HL-60 (cell line): ENCODE measurements at regions not wholly inside any gene's neighbourhood (a gene's known extent, or its start where the extent isn't known, plus 50 kb on each side); places are given as distances from the start of the nearest gene placed in this dataset.

ENCODE experiments used
- DNase-seq, 2 experiments: peaks; one replicate each; pipeline ENCODE4 v3.0.0-alpha.2; 2010 to 2020; ENCODE audit warnings: low read depth in 1 of 2, low spot score in 1 of 2
- H3K27ac ChIP-seq: fragments of 250-450 bp; sonication (Bioruptor Pico); replicated peaks from 2 replicates; pipeline ENCODE4 v1.5.1; 2020; ENCODE audit warnings: mild to moderate bottlenecking, moderate library complexity
- H3K27me3 ChIP-seq: fragments of 250-450 bp; sonication (Bioruptor Pico); 2 replicates; pipeline ENCODE4 v1.5.1; 2021; ENCODE audit warnings: mild to moderate bottlenecking, moderate library complexity; ENCODE audit not compliant: insufficient read depth, poor library complexity, severe bottlenecking
- H3K4me3 ChIP-seq: replicated peaks from 2 replicates; pipeline ENCODE4 v1.5.1; 2011; ENCODE audit warnings: mild to moderate bottlenecking, control low read depth, low read length; ENCODE audit not compliant: insufficient read depth
- GABPA ChIP-seq: IDR thresholded peaks from 2 replicates; pipeline ENCODE4 v1.6.1; 2012; ENCODE audit warnings: low read depth
- POLR2AphosphoS5 ChIP-seq: IDR thresholded peaks from 2 replicates; pipeline ENCODE4 v1.6.1; 2012; ENCODE audit warnings: low read depth
- SPI1 ChIP-seq: IDR thresholded peaks from 2 replicates; pipeline ENCODE4 v1.6.1; 2012; ENCODE audit warnings: low read depth, mild to moderate bottlenecking, borderline replicate concordance
- TF ChIP-seq, protein P1 (sequence below): IDR thresholded peaks from 2 replicates; pipeline ENCODE4 v1.6.1; 2012; ENCODE audit warnings: low read depth; ENCODE audit not compliant: insufficient replicate concordance
- TF ChIP-seq, protein P2 (sequence below): IDR thresholded peaks from one replicate; pipeline ENCODE4 v1.5.1; 2011; ENCODE audit warnings: low read length, control low read depth, inconsistent platforms; ENCODE audit not compliant: insufficient read depth

DNA sequence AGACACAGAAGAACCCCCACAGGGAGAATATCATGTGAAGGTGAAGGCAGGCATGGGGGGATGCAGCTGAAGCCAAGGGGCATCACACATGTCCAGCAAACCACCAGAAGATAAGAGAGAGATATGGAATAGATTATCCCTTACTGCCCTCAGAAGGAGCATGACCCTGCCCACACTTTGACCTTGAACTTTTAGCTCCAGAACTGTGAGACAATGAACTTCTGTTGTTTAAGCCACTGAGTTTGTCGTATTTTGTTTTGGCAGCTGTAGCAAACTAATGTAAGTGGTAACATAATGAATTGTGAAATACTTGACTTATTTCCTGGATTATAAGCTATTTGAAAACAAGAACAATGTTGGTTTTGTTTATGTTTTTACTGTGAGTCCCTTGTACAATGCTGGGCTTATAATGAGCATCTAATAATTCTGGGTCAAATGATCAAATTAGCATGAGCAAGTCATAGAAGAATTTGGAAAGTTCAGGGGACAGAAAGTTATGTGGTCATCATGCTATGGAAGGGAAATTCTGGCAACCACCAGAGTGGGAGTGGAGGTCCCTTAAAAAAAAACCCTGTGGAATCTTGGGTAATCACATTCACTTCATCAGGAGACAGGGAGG, 541.0 kb upstream of the KLHL29 start:
- TF ChIP-seq, protein P1, sequence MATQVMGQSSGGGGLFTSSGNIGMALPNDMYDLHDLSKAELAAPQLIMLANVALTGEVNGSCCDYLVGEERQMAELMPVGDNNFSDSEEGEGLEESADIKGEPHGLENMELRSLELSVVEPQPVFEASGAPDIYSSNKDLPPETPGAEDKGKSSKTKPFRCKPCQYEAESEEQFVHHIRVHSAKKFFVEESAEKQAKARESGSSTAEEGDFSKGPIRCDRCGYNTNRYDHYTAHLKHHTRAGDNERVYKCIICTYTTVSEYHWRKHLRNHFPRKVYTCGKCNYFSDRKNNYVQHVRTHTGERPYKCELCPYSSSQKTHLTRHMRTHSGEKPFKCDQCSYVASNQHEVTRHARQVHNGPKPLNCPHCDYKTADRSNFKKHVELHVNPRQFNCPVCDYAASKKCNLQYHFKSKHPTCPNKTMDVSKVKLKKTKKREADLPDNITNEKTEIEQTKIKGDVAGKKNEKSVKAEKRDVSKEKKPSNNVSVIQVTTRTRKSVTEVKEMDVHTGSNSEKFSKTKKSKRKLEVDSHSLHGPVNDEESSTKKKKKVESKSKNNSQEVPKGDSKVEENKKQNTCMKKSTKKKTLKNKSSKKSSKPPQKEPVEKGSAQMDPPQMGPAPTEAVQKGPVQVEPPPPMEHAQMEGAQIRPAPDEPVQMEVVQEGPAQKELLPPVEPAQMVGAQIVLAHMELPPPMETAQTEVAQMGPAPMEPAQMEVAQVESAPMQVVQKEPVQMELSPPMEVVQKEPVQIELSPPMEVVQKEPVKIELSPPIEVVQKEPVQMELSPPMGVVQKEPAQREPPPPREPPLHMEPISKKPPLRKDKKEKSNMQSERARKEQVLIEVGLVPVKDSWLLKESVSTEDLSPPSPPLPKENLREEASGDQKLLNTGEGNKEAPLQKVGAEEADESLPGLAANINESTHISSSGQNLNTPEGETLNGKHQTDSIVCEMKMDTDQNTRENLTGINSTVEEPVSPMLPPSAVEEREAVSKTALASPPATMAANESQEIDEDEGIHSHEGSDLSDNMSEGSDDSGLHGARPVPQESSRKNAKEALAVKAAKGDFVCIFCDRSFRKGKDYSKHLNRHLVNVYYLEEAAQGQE, result no peak
- TF ChIP-seq, protein P2, sequence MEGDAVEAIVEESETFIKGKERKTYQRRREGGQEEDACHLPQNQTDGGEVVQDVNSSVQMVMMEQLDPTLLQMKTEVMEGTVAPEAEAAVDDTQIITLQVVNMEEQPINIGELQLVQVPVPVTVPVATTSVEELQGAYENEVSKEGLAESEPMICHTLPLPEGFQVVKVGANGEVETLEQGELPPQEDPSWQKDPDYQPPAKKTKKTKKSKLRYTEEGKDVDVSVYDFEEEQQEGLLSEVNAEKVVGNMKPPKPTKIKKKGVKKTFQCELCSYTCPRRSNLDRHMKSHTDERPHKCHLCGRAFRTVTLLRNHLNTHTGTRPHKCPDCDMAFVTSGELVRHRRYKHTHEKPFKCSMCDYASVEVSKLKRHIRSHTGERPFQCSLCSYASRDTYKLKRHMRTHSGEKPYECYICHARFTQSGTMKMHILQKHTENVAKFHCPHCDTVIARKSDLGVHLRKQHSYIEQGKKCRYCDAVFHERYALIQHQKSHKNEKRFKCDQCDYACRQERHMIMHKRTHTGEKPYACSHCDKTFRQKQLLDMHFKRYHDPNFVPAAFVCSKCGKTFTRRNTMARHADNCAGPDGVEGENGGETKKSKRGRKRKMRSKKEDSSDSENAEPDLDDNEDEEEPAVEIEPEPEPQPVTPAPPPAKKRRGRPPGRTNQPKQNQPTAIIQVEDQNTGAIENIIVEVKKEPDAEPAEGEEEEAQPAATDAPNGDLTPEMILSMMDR, result no peak
- no peak for TF ChIP-seq GABPA
- no peak for TF ChIP-seq POLR2AphosphoS5
- no peak for TF ChIP-seq SPI1
- H3K4me3 ChIP-seq, result no peak overlapping the region

DNA sequence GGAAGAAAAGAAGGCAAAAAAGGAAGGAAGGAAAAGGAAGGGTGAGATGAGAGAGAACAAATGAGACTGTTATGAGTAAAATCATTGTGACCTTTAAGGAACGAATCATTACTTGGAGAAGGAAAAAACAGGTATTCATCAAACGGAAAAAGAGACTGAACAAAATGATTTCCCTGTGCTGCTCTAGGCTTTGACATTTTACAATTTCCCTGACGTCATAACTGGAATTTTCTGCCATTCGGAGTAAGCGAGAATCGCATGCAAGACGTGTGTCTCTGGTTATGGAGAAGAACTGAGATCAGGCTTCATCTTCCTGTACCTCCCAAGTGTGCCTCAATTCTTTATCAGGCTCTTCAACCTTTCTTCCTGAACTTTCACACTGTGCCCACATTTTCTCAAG, 534.7 kb upstream of the KLHL29 start:
- Histone ChIP-seq H3K27me3 (no peaks in the 10 kb centered on the region), H3K4me3 (no peak overlapping the region), H3K27ac (no peak overlapping the region)
- DNase-seq, result no peak
- TF ChIP-seq GABPA (no peak), SPI1 (no peak), POLR2AphosphoS5 (no peak)
- TF ChIP-seq, protein P1, result no peak

More for the DNA sequence above, 541.0 kb upstream of the KLHL29 start:
- DNase-seq, result no peak
- Histone ChIP-seq H3K27me3 (no peaks in the 10 kb centered on the region), H3K27ac (no peak overlapping the region)

DNA sequence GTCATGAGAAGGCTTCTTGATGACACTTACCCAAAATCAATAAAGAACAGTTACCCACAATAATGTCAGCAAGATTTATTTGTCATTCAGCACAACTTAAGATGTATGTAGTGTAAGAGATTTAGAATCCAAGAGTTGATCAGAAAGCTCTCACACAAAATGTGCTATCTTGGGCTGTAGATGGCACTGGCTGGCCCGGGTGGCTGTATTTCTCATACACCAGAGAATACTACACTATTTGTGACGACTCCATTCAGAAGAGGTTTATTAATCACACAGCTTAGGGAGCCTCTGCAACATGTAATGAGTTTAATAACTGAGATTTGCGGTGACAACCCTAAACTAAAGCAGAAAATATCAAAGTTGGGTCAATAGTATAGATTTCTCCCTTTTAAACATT, 530.4 kb upstream of the KLHL29 start:
- no peak overlapping the region for H3K4me3 ChIP-seq
- no peak overlapping the region for H3K27ac ChIP-seq
- no peak for TF ChIP-seq POLR2AphosphoS5
- TF ChIP-seq, protein P1, result no peak
- TF ChIP-seq GABPA, result no peak
- TF ChIP-seq, protein P2, result no peak
- no peak for TF ChIP-seq SPI1
- no peaks in the 10 kb centered on the region for H3K27me3 ChIP-seq
- no peak for DNase-seq
